Endothelial cell of umbilical vein (primary cell): ENCODE measurements at regions not wholly inside any gene's neighbourhood (a gene's known extent, or its start where the extent isn't known, plus 50 kb on each side); places are given as distances from the start of the nearest gene placed in this dataset.

Source experiments
- BruUV-seq: library from RNA; stranded (reverse); fragments of 400-500 nt; replicated peaks from 2 replicates; lab custom pipeline; 2021; lab: Mats Ljungman, UMichigan
- CTCF ChIA-PET: fragments of 300-600, 350-600 bp; sonication (Branson Sonifier 250); formaldehyde crosslinking; loops from one replicate; lab custom pipeline; 2021; ENCODE audit warnings: antibody characterized with exemption, inconsistent platforms; lab: Charles Lee
- POLR2A ChIA-PET: fragments of 300-600, 350-600 bp; sonication (Branson Sonifier 250); formaldehyde crosslinking; loops from one replicate; lab custom pipeline; 2021; ENCODE audit warnings: antibody characterized with exemption, inconsistent platforms; lab: Charles Lee
- DNase-seq: peaks from one replicate; pipeline ENCODE4 v3.0.0-alpha.2; 2011; ENCODE audit warnings: low read depth, low spot score
- FAIRE-seq: peaks from 2 replicates; lab custom pipeline; 2011; peaks lifted over from hg19 to GRCh38; lab: Jason Lieb, UNC
- H2AFZ ChIP-seq: 2 replicates; pipeline ENCODE4 v1.6.0; 2012; ENCODE audit warnings: low read depth, low read length, control low read depth, inconsistent platforms
- H3K27ac ChIP-seq: 2 replicates; pipeline ENCODE4 v1.5.1; 2011; ENCODE audit warnings: low read depth, mild to moderate bottlenecking, control low read depth, low read length, moderate library complexity; ENCODE audit not compliant: insufficient read depth
- H3K27me3 ChIP-seq, 2 experiments: 2 replicates each; pipeline versions ENCODE4 v1.6.0 to v1.6.1; 2011; ENCODE audit warnings: low read length in 2 of 2, mixed read lengths in 1 of 2; ENCODE audit not compliant: control insufficient read depth in 2 of 2, insufficient read depth in 2 of 2
- H3K36me3 ChIP-seq, 2 experiments: 2 replicates in 1 of 2; 3 replicates in 1 of 2; pipeline ENCODE4 v1.5.1; 2011; ENCODE audit warnings: low read length in 2 of 2, mild to moderate bottlenecking in 1 of 2, moderate library complexity in 1 of 2; ENCODE audit not compliant: control insufficient read depth in 2 of 2, insufficient read depth in 2 of 2; ENCODE audit errors: extremely low read depth in 1 of 2
- H3K4me1 ChIP-seq: 3 replicates; pipeline ENCODE4 v1.5.1; 2011; ENCODE audit warnings: mild to moderate bottlenecking, low read length; ENCODE audit not compliant: control insufficient read depth, insufficient read depth; ENCODE audit errors: extremely low read depth
- H3K4me2 ChIP-seq: 2 replicates; pipeline ENCODE4 v1.6.1; 2011; ENCODE audit warnings: low read length, control low read depth, mixed read lengths; ENCODE audit not compliant: insufficient read depth
- H3K4me3 ChIP-seq, 3 experiments: fragments of 200-600 bp in 1 of 3; sonication (generic), shearing (Covaris generic) in 1 of 3; replicated peaks in 1 of 3; 2 replicates each; pipeline ENCODE4 v1.5.1; 2011 to 2016; ENCODE audit warnings: control low read depth in 3 of 3, low read length in 3 of 3, mild to moderate bottlenecking in 2 of 3, inconsistent platforms in 1 of 3, low read depth in 1 of 3, moderate library complexity in 1 of 3; ENCODE audit not compliant: insufficient read depth in 1 of 3
- H3K79me2 ChIP-seq: 2 replicates; pipeline ENCODE4 v1.6.0; 2012; ENCODE audit warnings: low read length, inconsistent platforms; ENCODE audit not compliant: control insufficient read depth, insufficient read depth
- H3K9ac ChIP-seq: replicated peaks from 2 replicates; pipeline ENCODE3; 2011; ENCODE audit warnings: low read length, control low read depth; ENCODE audit not compliant: insufficient read depth; ENCODE audit errors: extremely low read depth
- H3K9me1 ChIP-seq: replicated peaks from 3 replicates; pipeline ENCODE4 v1.6.0; 2011; ENCODE audit warnings: mild to moderate bottlenecking, low read length; ENCODE audit not compliant: control insufficient read depth, insufficient read depth; ENCODE audit errors: extremely low read depth
- H3K9me3 ChIP-seq: replicated peaks from 2 replicates; pipeline ENCODE4 v1.5.1; 2012; ENCODE audit warnings: low read length, inconsistent platforms; ENCODE audit not compliant: control insufficient read depth, insufficient read depth
- H4K20me1 ChIP-seq: replicated peaks from 2 replicates; pipeline ENCODE3; 2011; ENCODE audit warnings: mild to moderate bottlenecking, low read length; ENCODE audit not compliant: control insufficient read depth, insufficient read depth; ENCODE audit errors: extremely low read depth
- FOS ChIP-seq: IDR thresholded peaks from 2 replicates; pipeline ENCODE4 v1.6.1; 2011; ENCODE audit warnings: mild to moderate bottlenecking, low read length, moderate library complexity, borderline replicate concordance; ENCODE audit not compliant: insufficient read depth
- GATA2 ChIP-seq: IDR thresholded peaks from 2 replicates; pipeline ENCODE4 v1.7.0; 2011; ENCODE audit warnings: low read depth, mild to moderate bottlenecking, moderate library complexity, mixed read lengths, low read length; ENCODE audit not compliant: insufficient read length, insufficient read depth
- JUN ChIP-seq: IDR thresholded peaks from 2 replicates; pipeline ENCODE4 v1.6.1; 2011; ENCODE audit warnings: borderline replicate concordance, low read depth; ENCODE audit not compliant: insufficient read length, insufficient read depth
- POLR2AphosphoS5 ChIP-seq: IDR thresholded peaks from 2 replicates; pipeline ENCODE4 v1.6.1; 2012; ENCODE audit warnings: low read depth, mild to moderate bottlenecking, control low read depth, low read length, moderate library complexity; ENCODE audit not compliant: insufficient read depth
- dilution Hi-C: fragments of 300-500 bp; cut with MboI; formaldehyde crosslinking; loops from one replicate; pipeline ENCODE4 v1.15.0; 2019; ENCODE audit warnings: low sequenced_read_pairs; ENCODE audit not compliant: extremely low pct_ligation_motif_present
- intact Hi-C: fragments of 100-400 bp; cut with micrococcal nuclease; formaldehyde crosslinking; loops from one replicate; pipeline ENCODE4 v1.10.0; 2022

- Histone ChIP-seq H2AFZ (no peak overlapping the region), H3K4me1 (peaks cover 11% of the 10 kb centered on the region), H3K36me3 (no peaks in the 10 kb centered on the region), H3K9me3 (no peaks in the 10 kb centered on the region), H3K9ac (no peak overlapping the region), H3K9me1 (no peaks in the 10 kb centered on the region), H4K20me1 (no peaks in the 10 kb centered on the region), H3K27ac (peak overlapping the region; percentile 17), H3K4me3 (no peak overlapping the region), H3K79me2 (no peaks in the 10 kb centered on the region), H3K4me2 (no peak overlapping the region), H3K27me3 (no peaks in the 10 kb centered on the region)
- POLR2A ChIA-PET: no interaction called here
- no peak for FAIRE-seq
- intact Hi-C loops (no loop called here), dilution Hi-C loops (no loop called here)
- TF ChIP-seq JUN: peak; percentile 12
- TF ChIP-seq POLR2AphosphoS5: no peak
- no peak for TF ChIP-seq GATA2
- peak; percentile 65 for TF ChIP-seq FOS
- no TSS peak for BruUV-seq
- CTCF ChIA-PET: interaction anchor here (1.1 to 1.2 kb wide), 3 partner anchors 10 to 17 kb away, joined by 3 to 4 read pairs (median 3); no protein-coding TSS in a partner anchor
- DNase-seq: peak; percentile 14
Measured at GRCh38 chr4:29319663-29320340, 1400.4 kb upstream of the PCDH7 start.

GRCh38 chr4:29320947-29321620 lies 1399.1 kb upstream of the PCDH7 start:
- Histone ChIP-seq H3K79me2 (no peaks in the 10 kb centered on the region), H2AFZ (peak overlapping the region; percentile 59), H3K36me3 (no peaks in the 10 kb centered on the region), H3K4me1 (peaks cover 14% of the 10 kb centered on the region), H4K20me1 (no peaks in the 10 kb centered on the region), H3K9me1 (no peaks in the 10 kb centered on the region), H3K27me3 (no peaks in the 10 kb centered on the region), H3K27ac (no peak overlapping the region), H3K4me2 (no peak overlapping the region), H3K9ac (no peak overlapping the region), H3K9me3 (no peaks in the 10 kb centered on the region), H3K4me3 (no peak overlapping the region)
- ChIA-PET CTCF (no interaction called here), POLR2A (no interaction called here)
- FAIRE-seq (no peak), DNase-seq (peak; percentile 62)
- intact Hi-C loops: no loop called here
- dilution Hi-C loops: no loop called here
- no TSS peak for BruUV-seq
- no peak for TF ChIP-seq JUN
